Smooth muscle cell (in vitro differentiated cells): ENCODE measurements at regions not wholly inside any gene's neighbourhood (a gene's known extent, or its start where the extent isn't known, plus 50 kb on each side); places are given as distances from the start of the nearest gene placed in this dataset.

ENCODE experiments used
- DNase-seq: peaks from one replicate; lab custom pipeline; 2025; ENCODE audit not compliant: unreplicated experiment; lab: John Stamatoyannopoulos, UW
- H2AFZ ChIP-seq: fragments of 200-600 bp; sonication (generic); 2 replicates; pipeline ENCODE4 v1.6.0; 2016; ENCODE audit warnings: antibody characterized with exemption, low read depth, mild to moderate bottlenecking
- H3F3A ChIP-seq: fragments of 200-600 bp; sonication (generic); 2 replicates; pipeline ENCODE4 v1.6.0; 2017; ENCODE audit warnings: antibody characterized with exemption, low read depth
- H3K27ac ChIP-seq: fragments of 200-600 bp; sonication (generic); 2 replicates; pipeline ENCODE4 v1.5.1; 2016; ENCODE audit warnings: low read depth, mild to moderate bottlenecking
- H3K27me3 ChIP-seq: fragments of 200-600 bp; sonication (generic); 2 replicates; pipeline ENCODE4 v1.6.1; 2016; ENCODE audit warnings: low read depth, mild to moderate bottlenecking
- H3K36me3 ChIP-seq: fragments of 200-600 bp; sonication (generic); 2 replicates; pipeline ENCODE4 v1.5.1; 2016; ENCODE audit warnings: low read depth
- H3K4me1 ChIP-seq: fragments of 200-600 bp; sonication (generic); 2 replicates; pipeline ENCODE4 v1.5.1; 2016; ENCODE audit warnings: low read depth
- H3K4me2 ChIP-seq: fragments of 200-600 bp; sonication (generic); 2 replicates; pipeline ENCODE4 v1.6.0; 2016; ENCODE audit warnings: mild to moderate bottlenecking
- H3K4me3 ChIP-seq: fragments of 200-600 bp; sonication (generic); 2 replicates; pipeline ENCODE4 v1.5.1; 2016; ENCODE audit warnings: mild to moderate bottlenecking
- H3K79me2 ChIP-seq: fragments of 200-600 bp; sonication (generic); 2 replicates; pipeline ENCODE4 v1.6.0; 2016; ENCODE audit warnings: low read depth, mild to moderate bottlenecking
- H3K9ac ChIP-seq: fragments of 200-600 bp; sonication (generic); 2 replicates; pipeline ENCODE4 v1.6.0; 2016; ENCODE audit warnings: low read depth
- H3K9me3 ChIP-seq: fragments of 200-600 bp; sonication (generic); replicated peaks from 2 replicates; pipeline ENCODE4 v1.5.1; 2016; ENCODE audit warnings: low read depth
- H4K20me1 ChIP-seq: fragments of 200-600 bp; sonication (generic); 2 replicates; pipeline ENCODE4 v1.6.0; 2016; ENCODE audit warnings: low read depth
- WGBS: methylation state at CpG from one replicate; pipeline ENCODE4 v1.1.7; 2016; ENCODE audit warnings: low lambda C conversion rate; 5-methylcytosine and 5-hydroxymethylcytosine counted together
- TF ChIP-seq, protein P1 (sequence below): fragments of 200-600 bp; sonication (generic); IDR thresholded peaks from 2 replicates; pipeline ENCODE4 v1.5.1; 2017; ENCODE audit warnings: borderline replicate concordance, mild to moderate bottlenecking, antibody characterized with exemption; ENCODE audit not compliant: insufficient read depth, poor library complexity, severe bottlenecking

DNA sequence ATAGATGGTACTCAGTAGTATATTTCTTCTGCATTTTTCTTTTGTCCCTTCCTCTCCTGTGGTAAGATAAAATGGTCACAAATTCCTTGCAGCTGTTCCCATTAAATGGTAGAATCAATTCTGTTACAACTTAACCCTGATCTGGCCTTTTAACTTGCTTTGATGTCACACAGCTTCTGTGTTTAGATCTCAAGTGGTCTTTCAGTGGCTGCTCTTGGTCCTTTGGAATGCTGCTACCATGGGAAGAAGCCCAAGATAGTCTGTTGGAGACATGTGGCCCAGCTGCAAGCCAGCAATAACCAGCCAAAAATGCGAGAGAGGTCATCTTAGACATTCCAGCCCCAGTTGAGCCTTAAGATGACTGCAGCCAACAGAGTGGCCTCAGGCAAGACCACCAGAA is 429.7 kb downstream of the KIF16B start:
- Histone ChIP-seq H3K27ac (no peak overlapping the region), H3K79me2 (no peaks in the 10 kb centered on the region), H3K36me3 (no peaks in the 10 kb centered on the region), H3K4me1 (no peaks in the 10 kb centered on the region), H3K27me3 (no peaks in the 10 kb centered on the region), H4K20me1 (no peaks in the 10 kb centered on the region), H2AFZ (no peak overlapping the region), H3K4me2 (no peak overlapping the region), H3F3A (no peaks in the 10 kb centered on the region), H3K9me3 (no peaks in the 10 kb centered on the region), H3K4me3 (no peak overlapping the region), H3K9ac (no peak overlapping the region)
- no peak for DNase-seq
- TF ChIP-seq, protein P1, sequence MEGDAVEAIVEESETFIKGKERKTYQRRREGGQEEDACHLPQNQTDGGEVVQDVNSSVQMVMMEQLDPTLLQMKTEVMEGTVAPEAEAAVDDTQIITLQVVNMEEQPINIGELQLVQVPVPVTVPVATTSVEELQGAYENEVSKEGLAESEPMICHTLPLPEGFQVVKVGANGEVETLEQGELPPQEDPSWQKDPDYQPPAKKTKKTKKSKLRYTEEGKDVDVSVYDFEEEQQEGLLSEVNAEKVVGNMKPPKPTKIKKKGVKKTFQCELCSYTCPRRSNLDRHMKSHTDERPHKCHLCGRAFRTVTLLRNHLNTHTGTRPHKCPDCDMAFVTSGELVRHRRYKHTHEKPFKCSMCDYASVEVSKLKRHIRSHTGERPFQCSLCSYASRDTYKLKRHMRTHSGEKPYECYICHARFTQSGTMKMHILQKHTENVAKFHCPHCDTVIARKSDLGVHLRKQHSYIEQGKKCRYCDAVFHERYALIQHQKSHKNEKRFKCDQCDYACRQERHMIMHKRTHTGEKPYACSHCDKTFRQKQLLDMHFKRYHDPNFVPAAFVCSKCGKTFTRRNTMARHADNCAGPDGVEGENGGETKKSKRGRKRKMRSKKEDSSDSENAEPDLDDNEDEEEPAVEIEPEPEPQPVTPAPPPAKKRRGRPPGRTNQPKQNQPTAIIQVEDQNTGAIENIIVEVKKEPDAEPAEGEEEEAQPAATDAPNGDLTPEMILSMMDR = no peak
- 69% methylated on average over 1 of the region's 1 CpG for WGBS

DNA sequence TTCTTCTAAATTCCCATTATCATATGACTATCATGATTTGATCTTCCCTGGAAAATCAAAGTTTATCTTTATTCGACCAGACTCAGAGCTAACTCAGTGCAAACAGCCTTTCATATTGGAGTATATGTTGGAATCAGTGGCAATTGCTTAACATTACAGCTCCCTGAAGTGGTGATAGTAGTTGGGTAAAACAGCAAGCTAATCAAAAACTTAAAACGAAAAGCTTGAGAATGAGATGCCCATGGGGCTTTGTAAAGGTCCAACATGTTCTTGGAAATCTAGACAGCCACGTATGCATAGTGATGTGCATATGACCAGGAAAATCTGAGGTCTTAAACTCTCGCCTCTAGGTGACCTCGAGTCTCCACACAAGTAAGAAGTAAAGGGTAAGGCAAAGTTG is 437.6 kb downstream of the KIF16B start:
- DNase-seq = no peak
- Histone ChIP-seq H3K27me3 (no peaks in the 10 kb centered on the region), H3K36me3 (no peaks in the 10 kb centered on the region), H3K4me3 (no peak overlapping the region), H3F3A (no peaks in the 10 kb centered on the region), H4K20me1 (no peaks in the 10 kb centered on the region), H3K9ac (no peak overlapping the region), H3K4me1 (no peaks in the 10 kb centered on the region), H3K79me2 (no peaks in the 10 kb centered on the region), H3K27ac (no peak overlapping the region), H3K4me2 (no peak overlapping the region), H3K9me3 (no peaks in the 10 kb centered on the region), H2AFZ (no peak overlapping the region)
- WGBS = 84% methylated on average over 5 of the region's 5 CpGs
- TF ChIP-seq, protein P1 = no peak

DNA sequence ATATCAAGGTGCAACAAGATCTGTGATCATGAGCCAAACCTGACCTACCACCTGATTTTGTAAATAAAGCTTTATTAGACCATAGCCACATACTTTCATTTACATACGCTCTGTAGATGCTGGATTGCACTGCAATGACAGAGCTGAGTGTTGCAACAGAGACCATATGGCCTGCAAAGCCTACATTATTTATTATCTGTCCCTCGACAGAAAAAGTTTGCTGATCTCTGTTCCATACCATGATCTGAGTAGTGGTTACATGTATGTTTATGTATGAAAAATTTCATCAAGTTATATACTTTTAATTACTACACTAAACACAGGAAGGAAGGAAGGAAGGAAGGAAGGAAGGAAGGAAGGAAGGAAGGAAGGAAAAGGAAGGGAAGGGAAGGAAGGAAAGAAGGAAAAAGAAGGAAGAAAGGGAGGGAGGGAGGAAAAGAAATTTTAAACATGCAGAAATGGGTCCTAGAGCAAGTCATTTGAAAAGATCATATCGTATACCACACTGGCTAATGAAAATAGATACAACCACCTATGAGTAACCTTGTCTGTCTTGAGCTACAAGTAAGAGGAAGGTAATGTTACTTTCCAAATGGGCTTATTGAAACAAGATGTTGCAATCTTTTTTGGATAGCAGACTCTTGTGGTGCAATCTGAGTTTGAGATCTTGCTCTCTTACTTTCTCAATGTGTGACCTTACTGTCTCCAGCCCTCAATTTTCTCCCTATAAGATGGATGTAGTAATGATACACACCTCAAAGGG is 441.0 kb downstream of the KIF16B start:
- Histone ChIP-seq H3K27ac (no peak overlapping the region), H3F3A (no peaks in the 10 kb centered on the region), H2AFZ (no peak overlapping the region), H3K27me3 (no peaks in the 10 kb centered on the region), H3K4me1 (no peaks in the 10 kb centered on the region), H3K4me3 (no peak overlapping the region), H3K36me3 (no peaks in the 10 kb centered on the region), H3K4me2 (no peak overlapping the region), H3K79me2 (no peaks in the 10 kb centered on the region), H4K20me1 (no peaks in the 10 kb centered on the region), H3K9me3 (no peaks in the 10 kb centered on the region), H3K9ac (no peak overlapping the region)
- 72% methylated on average over 3 of the region's 3 CpGs for WGBS
- TF ChIP-seq, protein P1 = no peak
- no peak for DNase-seq

DNA sequence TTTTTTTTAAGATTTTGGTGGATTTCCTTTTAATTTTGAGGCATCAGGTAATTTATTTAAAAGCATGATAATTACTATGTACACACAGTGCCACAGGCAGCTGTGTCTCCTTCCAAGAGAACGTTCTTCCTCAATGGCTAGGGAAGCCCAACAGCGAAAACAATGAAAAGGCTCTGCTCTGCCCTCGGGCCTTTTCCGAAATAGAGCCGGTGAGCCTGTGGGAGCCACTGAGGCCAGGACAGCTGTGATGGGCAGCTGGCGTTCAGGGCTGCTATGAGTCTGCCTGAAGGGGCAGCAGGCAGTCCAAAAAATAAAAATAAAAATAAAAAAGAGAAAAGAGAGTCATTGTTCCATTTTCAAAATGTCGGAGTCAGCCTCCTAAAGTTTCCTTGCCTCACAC is 443.8 kb downstream of the KIF16B start:
- no peak for DNase-seq
- TF ChIP-seq, protein P1 = no peak
- H3K4me3 ChIP-seq = no peak overlapping the region
- H2AFZ ChIP-seq = no peak overlapping the region
- H3K4me2 ChIP-seq = no peak overlapping the region
- no peaks in the 10 kb centered on the region for H3K27me3 ChIP-seq
- no peaks in the 10 kb centered on the region for H3K4me1 ChIP-seq
- no peak overlapping the region for H3K27ac ChIP-seq
- H4K20me1 ChIP-seq = no peaks in the 10 kb centered on the region
- no peaks in the 10 kb centered on the region for H3K36me3 ChIP-seq
- H3K79me2 ChIP-seq = no peaks in the 10 kb centered on the region
- WGBS = 89% methylated on average over 7 of the region's 7 CpGs
- H3K9ac ChIP-seq = no peak overlapping the region
- no peaks in the 10 kb centered on the region for H3F3A ChIP-seq
- no peaks in the 10 kb centered on the region for H3K9me3 ChIP-seq
